ES-I3 (cell line): ENCODE measurements at regions not wholly inside any gene's neighbourhood (a gene's known extent, or its start where the extent isn't known, plus 50 kb on each side); places are given as distances from the start of the nearest gene placed in this dataset.
"Not testable (repeated sequence)": the region's sequence is repeated elsewhere in the genome, so short reads cannot be mapped to it uniquely, and the experiment has no call there.

ENCODE experiments used
- H3K36me3 ChIP-seq: 2 replicates; pipeline ENCODE4 v1.6.1; 2013; ENCODE audit warnings: mild to moderate bottlenecking, low read length, control low read depth, moderate library complexity; ENCODE audit not compliant: insufficient read depth
- H3K4me1 ChIP-seq: 2 replicates; pipeline ENCODE4 v1.6.1; 2013; ENCODE audit warnings: mild to moderate bottlenecking, control low read depth, low read length; ENCODE audit not compliant: insufficient read depth
- H3K9ac ChIP-seq: 2 replicates; pipeline ENCODE4 v1.6.1; 2013; ENCODE audit warnings: low read depth, mild to moderate bottlenecking, low read length, moderate library complexity
- H3K9me3 ChIP-seq: 2 replicates; pipeline ENCODE4 v1.6.1; 2013; ENCODE audit warnings: mild to moderate bottlenecking, low read length, moderate library complexity; ENCODE audit not compliant: control insufficient read depth, insufficient read depth

DNA sequence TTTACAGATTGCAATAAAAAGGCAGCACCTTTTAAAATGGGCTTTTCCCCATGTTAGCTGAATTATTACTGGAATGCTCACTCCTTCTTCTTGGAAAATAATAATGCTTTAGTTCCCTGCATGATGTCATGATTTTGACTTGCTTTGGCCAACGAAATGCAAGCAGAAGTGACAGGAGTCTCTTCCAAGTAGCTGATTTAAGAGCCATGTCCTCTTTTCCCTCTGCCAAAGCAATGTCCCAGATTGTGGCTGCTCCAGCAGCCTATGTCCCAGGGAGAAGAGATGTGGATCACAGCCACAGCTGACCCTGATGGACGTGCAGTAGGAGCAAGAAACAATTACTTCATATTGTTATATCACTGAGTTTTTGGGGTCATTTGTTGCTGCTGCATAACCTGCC lies 246.6 kb downstream of the HAPSTR1 start:
- Histone ChIP-seq H3K36me3 (no peaks in the 10 kb centered on the region), H3K4me1 (peaks cover 5% of the 10 kb centered on the region; the same call in 1 of the 2 replicates), H3K9me3 (no peaks in the 10 kb centered on the region), H3K9ac (no peak overlapping the region)

DNA sequence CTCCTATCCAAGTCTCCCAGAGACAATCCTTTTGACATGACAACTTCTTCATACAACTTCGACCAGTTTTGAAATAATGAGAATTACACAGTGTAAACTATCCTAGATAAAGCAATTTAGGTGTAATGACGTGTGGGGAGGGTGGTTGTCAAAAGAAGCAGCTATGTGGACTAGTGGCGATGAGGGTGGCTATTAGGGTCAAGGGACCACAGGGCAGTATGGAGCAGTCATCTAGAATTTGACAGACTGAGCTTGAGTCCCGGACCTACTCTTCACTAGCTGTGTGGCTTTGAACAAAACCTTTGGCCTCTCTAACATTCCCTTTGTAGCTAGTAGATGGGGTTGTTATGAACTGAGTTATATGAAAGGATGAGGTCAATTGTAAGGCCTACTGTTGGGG lies 247.1 kb downstream of the HAPSTR1 start:
- H3K36me3 ChIP-seq: no peaks in the 10 kb centered on the region
- peaks cover 8% of the 10 kb centered on the region; the same call in 1 of the 2 replicates for H3K4me1 ChIP-seq
- no peak overlapping the region for H3K9ac ChIP-seq
- no peaks in the 10 kb centered on the region for H3K9me3 ChIP-seq

DNA sequence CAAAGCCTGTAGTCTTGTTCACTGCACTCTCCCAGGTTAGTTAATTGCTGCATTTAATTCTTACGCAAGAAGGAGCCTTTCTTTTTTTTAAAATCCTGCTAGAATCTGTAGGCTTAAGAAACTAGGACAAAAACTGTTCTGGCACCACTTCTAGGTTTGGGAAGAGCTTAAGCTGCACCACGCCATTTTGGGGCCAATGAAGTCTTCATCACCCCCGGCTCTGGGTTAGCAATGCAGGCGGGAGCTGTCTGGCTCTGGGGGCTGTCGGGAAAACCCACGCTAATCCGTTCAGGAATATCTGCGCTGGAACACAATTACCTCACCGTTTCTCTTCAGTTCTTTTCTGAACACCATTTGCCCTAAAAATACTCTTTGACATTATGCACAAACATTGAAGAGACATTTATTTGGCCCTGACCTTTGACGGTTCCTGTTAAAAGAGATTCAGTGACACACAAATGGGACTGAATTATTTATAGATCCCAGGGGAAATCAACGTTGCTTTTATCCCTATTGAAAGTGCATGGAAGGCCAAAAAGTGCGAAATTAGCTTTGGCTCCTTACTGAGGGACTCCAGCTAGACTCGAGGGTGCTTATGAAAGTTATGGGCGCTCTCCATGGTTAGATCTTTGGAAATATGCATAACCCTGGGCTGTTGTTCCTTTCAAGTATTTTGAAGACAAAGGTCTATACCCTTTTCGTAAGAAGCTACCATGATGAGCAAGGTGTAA lies 249.2 kb downstream of the HAPSTR1 start:
- no peak overlapping the region for H3K9ac ChIP-seq
- H3K4me1 ChIP-seq: peaks cover 8% of the 10 kb centered on the region; the same call in 1 of the 2 replicates
- no peaks in the 10 kb centered on the region for H3K36me3 ChIP-seq
- H3K9me3 ChIP-seq: no peaks in the 10 kb centered on the region

DNA sequence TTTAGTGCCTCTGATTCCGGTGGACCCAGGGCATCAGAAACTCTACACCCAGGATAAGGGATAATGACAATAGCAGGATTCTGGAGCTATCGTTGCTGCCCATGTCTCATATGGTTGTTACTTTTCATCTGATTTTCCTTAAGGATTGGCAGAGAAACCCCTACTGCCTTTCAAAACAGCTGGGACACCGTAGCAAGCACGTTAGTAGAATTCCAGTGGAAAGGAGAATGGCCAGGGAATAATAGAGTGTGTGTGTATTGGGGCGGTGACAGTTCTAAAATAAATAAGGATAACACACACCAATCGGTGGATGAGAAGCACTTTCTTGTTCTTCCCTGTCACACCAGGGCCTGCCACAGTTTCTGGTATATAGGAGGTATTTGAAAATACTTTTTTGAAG lies 251.8 kb downstream of the HAPSTR1 start:
- no peak overlapping the region for H3K9ac ChIP-seq
- H3K36me3 ChIP-seq: no peaks in the 10 kb centered on the region
- H3K9me3 ChIP-seq: no peaks in the 10 kb centered on the region
- H3K4me1 ChIP-seq: peaks cover 8% of the 10 kb centered on the region; the same call in 1 of the 2 replicates

DNA sequence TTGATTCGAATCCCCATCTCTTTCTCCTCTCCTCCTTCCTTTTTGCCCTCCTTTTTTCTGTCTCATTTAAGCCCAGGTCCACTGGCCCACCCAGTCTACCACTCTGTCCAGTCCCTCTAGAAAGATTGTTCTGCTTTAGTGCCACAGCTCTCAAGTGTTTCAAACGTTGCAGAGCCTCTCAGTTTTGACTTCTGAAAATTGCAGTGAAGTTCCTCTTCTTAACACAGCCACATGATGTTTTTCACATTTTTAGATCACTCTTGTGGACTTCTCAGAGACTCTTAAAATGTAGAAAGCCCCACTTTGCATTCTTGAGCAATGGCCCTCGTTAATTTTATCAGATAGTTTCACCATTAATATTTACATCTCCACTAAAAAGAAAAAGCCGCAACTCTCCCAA lies 253.1 kb downstream of the HAPSTR1 start:
- no peaks in the 10 kb centered on the region for H3K9me3 ChIP-seq
- no peaks in the 10 kb centered on the region for H3K36me3 ChIP-seq
- no peak overlapping the region for H3K9ac ChIP-seq
- peaks cover 8% of the 10 kb centered on the region; the same call in 1 of the 2 replicates for H3K4me1 ChIP-seq

DNA sequence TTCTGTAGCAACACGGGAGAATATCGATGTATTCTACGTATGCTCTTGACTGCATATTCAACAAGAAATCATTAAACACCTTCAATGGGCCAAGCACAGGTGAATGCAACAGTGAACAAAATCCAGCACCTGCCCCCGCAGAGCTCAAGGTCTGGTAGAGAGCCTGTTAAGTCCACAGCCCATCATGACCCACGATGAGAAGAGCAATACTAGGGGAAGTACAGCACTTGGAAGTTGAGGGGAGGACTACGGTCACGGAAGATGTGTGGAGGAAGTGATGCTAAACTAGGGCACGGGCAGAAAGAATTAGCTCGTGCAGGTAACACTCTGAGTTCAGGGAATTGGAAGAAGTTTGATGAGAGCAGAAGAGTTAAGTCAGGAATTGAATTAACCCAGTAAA lies 253.6 kb downstream of the HAPSTR1 start:
- H3K4me1 ChIP-seq: peaks cover 8% of the 10 kb centered on the region; the same call in 1 of the 2 replicates
- no peaks in the 10 kb centered on the region for H3K9me3 ChIP-seq
- no peaks in the 10 kb centered on the region for H3K36me3 ChIP-seq

DNA sequence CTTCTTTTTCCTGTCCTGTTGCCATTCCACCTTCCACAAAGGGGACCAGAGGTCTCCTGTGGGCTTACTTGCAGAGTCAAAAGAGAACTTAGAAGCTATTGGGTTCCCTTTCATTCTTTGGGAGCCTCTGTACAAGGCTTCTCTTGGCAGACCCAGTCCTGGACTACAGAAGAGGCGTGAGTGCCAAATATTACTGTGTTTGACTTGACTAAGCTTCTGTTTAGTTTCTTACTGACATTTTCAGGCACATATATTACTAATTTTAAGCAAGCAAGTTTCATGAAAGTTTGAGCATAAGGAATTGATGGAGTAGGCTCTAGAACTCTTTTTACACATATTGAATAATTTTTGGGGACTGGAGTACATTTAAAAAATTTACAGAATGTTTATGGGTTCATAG lies 254.4 kb downstream of the HAPSTR1 start:
- no peaks in the 10 kb centered on the region for H3K36me3 ChIP-seq
- no peak overlapping the region for H3K9ac ChIP-seq
- H3K9me3 ChIP-seq: peaks cover 3% of the 10 kb centered on the region; the same call in 1 of the 2 replicates
- peaks cover 8% of the 10 kb centered on the region; the same call in 1 of the 2 replicates for H3K4me1 ChIP-seq

More for the DNA sequence above, 253.6 kb downstream of the HAPSTR1 start:
- no peak overlapping the region for H3K9ac ChIP-seq

DNA sequence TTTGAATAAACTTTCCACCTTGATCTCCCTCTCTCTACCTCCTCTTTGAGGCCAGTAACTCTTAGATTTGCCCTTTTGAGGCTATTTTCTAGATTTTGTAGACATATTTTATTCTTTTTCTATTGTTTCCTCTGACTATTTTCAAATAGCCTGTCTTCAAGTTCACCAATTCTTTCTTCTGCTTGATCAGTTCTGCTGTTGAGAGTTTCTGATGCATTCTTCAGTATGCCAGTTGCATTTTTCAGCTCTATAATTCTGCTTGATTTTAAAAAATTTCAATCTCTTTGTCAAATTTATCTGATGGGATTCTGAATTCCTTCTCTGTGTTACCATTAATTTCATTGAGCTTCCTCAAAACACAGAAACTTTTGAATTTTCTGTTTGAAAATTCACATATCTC lies 257.5 kb downstream of the HAPSTR1 start:
- Histone ChIP-seq H3K36me3 (no peaks in the 10 kb centered on the region), H3K9ac (no peak overlapping the region)

DNA sequence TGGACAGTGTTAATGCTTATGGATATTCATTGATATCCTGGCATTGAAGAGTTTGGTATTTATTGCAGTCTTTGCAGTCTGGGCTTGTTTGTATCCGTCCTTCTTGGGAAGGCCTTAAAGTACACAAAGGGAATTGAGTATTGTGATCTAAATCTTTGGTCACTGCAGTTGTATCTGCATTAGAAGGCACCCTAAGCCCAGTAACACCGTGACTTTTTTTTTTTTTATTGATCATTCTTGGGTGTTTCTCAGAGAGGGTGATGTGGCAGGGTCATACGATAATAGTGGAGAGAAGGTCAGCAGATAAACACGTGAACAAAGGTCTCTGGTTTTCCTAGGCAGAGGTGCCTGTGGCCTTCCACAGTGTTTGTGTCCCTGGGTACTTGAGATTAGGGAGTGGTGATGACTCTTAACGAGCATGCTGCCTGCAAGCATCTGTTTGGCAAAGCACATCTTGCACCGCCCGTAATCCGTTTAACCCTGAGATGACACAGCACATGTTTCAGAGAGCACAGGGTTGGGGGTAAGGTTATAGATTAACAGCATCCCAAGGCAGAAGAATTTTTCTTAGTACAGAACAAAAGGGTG lies 258.0 kb downstream of the HAPSTR1 start:
- H3K9me3 ChIP-seq, H3K36me3 ChIP-seq, H3K9ac ChIP-seq, H3K4me1 ChIP-seq: not testable (repeated sequence)

More for the DNA sequence above, 257.5 kb downstream of the HAPSTR1 start:
- H3K9me3 ChIP-seq: peaks cover 5% of the 10 kb centered on the region; the same call in 1 of the 2 replicates
- no peaks in the 10 kb centered on the region for H3K4me1 ChIP-seq

DNA sequence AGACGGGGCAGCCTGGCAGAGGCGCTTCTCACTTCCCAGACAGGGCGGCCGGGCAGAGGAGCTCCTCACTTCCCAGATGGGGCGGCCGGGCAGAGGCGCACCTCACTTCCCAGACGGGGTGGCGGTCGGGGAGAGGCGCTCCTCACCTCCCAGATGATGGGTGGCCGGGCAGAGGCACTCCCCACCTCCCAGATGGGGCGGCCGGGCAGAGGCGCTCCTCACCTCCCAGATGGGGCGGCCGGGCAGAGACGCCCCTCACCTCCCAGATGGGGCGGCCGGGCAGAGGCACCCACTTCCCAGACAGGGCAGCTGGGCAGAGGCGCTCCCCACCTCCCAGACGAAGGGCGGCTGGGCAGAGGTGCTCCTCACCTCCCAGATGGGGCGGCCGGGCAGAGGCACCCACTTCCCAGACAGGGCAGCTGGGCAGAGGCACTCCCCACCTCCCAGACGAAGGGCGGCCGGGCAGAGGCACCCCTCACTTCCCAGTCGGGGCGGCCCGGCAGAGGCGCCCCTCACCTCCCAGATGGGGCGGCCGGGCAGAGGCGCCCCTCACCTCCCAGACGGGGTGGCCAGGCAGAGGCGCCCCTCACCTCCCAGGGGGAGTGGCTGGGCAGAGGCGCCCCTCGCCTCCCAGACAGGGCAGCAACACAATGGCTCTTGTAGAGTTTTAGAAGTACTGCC lies 258.8 kb downstream of the HAPSTR1 start:
- H3K9ac ChIP-seq, H3K36me3 ChIP-seq, H3K9me3 ChIP-seq, H3K4me1 ChIP-seq: not testable (repeated sequence)

DNA sequence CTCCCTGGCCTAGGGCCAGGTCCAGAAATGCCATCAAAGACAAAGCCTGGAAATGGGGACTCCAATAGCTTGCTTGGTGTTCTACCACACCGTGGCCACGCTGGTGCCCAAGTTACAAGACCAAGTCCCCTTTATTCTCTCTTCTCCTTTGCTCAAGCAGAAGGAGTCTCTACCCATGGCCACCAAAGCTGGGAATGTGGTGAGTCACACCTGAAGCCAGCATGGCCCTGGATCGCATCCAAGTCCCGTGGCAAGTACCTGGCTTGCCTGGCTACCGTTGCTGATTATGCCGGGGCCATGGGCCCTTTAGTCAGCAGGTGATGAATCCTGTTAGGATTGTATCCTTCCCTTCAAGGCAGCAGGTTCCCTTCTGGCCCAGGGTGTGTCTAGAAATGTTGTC lies 260.0 kb downstream of the HAPSTR1 start:
- peaks cover 5% of the 10 kb centered on the region; the same call in 1 of the 2 replicates for H3K9me3 ChIP-seq
- H3K36me3 ChIP-seq: no peaks in the 10 kb centered on the region
- H3K4me1 ChIP-seq: no peaks in the 10 kb centered on the region
- no peak overlapping the region for H3K9ac ChIP-seq

DNA sequence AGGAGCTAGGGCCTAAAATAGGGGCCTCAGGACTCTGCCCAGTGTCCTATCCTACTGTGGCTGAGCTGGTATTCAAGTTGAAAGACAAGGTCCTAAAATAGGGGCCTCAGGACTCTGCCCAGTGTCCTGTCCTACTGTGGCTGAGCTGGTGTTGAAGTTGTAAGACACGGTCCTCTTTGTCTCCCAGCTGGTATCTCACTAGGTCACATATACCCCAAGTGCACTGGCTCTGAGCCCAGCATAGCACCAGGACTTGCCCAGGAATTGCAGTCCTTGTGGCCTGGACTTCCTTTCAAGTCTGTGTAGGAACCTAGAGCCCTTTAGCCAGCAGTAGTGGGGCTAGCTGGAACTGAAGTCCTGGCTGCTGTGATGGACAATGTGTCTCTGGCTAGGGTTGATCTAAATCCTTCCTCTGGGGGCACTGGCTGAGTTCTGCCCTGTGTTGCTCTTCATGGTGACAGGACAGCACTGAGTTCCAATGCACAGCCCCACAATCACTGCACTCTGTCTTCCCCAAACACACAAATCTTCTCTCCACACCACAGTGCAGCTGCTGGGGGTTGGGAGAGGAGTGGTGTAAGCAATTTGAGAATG lies 260.5 kb downstream of the HAPSTR1 start:
- Histone ChIP-seq H3K9me3 (peaks cover 5% of the 10 kb centered on the region; the same call in 1 of the 2 replicates), H3K36me3 (no peaks in the 10 kb centered on the region), H3K4me1 (no peaks in the 10 kb centered on the region), H3K9ac (no peak overlapping the region)

DNA sequence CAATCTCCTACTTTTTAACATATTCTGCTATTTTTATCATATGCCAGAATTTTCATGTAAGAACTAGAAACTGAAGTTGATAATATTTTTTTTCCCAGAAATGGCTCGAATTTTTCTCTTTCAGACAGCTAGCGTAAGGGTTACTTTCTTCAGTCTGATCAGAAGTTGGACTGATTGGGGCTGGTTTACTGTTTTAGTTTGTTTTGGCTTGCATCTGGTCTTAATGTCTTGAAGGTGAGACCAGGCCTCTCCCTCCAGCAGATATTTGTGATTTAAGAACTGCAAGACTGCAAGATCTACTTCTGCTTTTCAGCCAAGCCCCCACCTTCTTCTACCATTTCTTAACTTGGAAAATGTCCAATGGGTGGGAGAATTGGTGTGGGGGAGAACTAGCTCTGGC lies 266.4 kb downstream of the HAPSTR1 start:
- no peak overlapping the region for H3K9ac ChIP-seq
- no peaks in the 10 kb centered on the region for H3K4me1 ChIP-seq
- H3K36me3 ChIP-seq: no peaks in the 10 kb centered on the region
- peaks cover 4% of the 10 kb centered on the region for H3K9me3 ChIP-seq

DNA sequence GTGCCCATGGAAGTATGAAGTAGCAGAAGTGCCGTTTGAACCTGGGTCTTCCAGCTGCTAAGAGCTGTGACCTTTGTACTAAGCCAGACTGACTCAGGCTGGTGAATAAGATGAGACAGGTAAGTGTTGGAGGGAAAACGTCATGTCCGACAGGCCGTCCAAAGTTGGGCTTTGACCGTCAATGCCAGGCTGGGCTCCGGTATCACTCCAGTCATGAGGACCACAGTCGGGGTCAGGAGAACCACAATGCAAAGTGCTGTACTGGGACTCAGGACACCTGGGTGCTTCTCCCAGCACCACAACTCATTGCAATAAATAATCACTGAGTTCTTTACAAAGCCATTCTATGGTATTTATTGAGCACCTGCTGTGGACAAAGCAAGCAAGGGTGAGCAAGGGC lies 268.6 kb downstream of the HAPSTR1 start:
- H3K9me3 ChIP-seq: peaks cover 4% of the 10 kb centered on the region
- no peaks in the 10 kb centered on the region for H3K4me1 ChIP-seq
- H3K9ac ChIP-seq: no peak overlapping the region
- no peaks in the 10 kb centered on the region for H3K36me3 ChIP-seq
